ENCODE measurements at regions not wholly inside any gene's neighbourhood (a gene's known extent, or its start where the extent isn't known, plus 50 kb on each side); places are given as distances from the start of the nearest gene placed in this dataset.

DNA sequence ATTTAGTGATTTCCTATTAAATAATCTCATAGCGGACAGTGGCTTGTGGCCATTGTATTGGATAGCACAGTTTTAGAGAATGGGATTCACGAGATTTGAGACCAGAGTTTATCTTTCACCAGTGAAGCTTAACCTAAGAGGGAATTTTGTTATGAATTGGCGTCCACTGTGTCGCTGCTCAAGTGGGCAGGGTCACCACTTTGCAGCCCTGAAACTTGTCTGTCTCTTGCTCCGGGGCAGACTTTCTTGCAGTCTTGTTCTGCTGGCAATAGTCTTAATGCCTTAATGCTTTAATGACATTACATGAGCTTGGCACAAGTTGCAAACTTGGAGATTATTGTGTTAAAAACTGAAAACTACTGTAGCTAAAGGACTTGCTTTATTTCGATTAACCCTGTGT, 72.8 kb upstream of the PPM1H start:
- intact Hi-C loops (cut with micrococcal nuclease): no loop called here
- ChIA-PET POLR2A (no interaction called here), CTCF (no interaction called here)
- Mint-ChIP-seq H3K27ac (no peak overlapping the region), H3K9me3 (ENCODE audit: insufficient read depth) (no peaks in the 10 kb centered on the region), H3K4me3 (no peak overlapping the region), H3K4me1 (no peaks in the 10 kb centered on the region), H3K27me3 (no peaks in the 10 kb centered on the region)
- no peak overlapping the region for H3K27ac ChIP-seq (ENCODE audit: low read length in 2 of 2)
- H3K4me2 ChIP-seq (replicated peaks; ENCODE audit: low read depth, low read length, poor library complexity, severe bottlenecking): no peak overlapping the region
- H3K27me3 ChIP-seq (replicated peaks in 1 of 4; ENCODE audit: control extremely low read depth in 1 of 4, control insufficient read depth in 3 of 4, insufficient read depth in 4 of 4, low read length in 3 of 4): no peaks in the 10 kb centered on the region
- DNase-seq (no peak), ATAC-seq (ENCODE audit: low read depth) (no peak)
- no peaks in the 10 kb centered on the region for H3K4me1 ChIP-seq (ENCODE audit: control insufficient read depth in 2 of 2, insufficient read depth in 2 of 2, low read length in 2 of 2)
- no peak for TF ChIP-seq EZH2 (IDR thresholded peaks at IDR 0.05; ENCODE audit: borderline replicate concordance, insufficient read depth, low read depth, low read length, poor library complexity, severe bottlenecking)
- TF ChIP-seq, protein P1, sequence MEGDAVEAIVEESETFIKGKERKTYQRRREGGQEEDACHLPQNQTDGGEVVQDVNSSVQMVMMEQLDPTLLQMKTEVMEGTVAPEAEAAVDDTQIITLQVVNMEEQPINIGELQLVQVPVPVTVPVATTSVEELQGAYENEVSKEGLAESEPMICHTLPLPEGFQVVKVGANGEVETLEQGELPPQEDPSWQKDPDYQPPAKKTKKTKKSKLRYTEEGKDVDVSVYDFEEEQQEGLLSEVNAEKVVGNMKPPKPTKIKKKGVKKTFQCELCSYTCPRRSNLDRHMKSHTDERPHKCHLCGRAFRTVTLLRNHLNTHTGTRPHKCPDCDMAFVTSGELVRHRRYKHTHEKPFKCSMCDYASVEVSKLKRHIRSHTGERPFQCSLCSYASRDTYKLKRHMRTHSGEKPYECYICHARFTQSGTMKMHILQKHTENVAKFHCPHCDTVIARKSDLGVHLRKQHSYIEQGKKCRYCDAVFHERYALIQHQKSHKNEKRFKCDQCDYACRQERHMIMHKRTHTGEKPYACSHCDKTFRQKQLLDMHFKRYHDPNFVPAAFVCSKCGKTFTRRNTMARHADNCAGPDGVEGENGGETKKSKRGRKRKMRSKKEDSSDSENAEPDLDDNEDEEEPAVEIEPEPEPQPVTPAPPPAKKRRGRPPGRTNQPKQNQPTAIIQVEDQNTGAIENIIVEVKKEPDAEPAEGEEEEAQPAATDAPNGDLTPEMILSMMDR (IDR thresholded peaks at IDR 0.05): no peak
- H2AFZ ChIP-seq (ENCODE audit: insufficient read depth, low read depth, low read length, poor library complexity, severe bottlenecking): no peak overlapping the region
- no peak overlapping the region for H3K4me3 ChIP-seq (ENCODE audit: control extremely low read depth in 1 of 5, extremely low read depth in 1 of 5, insufficient read depth in 1 of 5, low read depth in 2 of 5, low read length in 4 of 5)
- no peaks in the 10 kb centered on the region for H3K79me2 ChIP-seq (ENCODE audit: control insufficient read depth, insufficient read depth, low read length)
- no peaks in the 10 kb centered on the region for H4K20me1 ChIP-seq (ENCODE audit: control insufficient read depth, insufficient read depth, low read length, poor library complexity, severe bottlenecking)
- no peak overlapping the region for H3K9ac ChIP-seq (ENCODE audit: low read length)
- WGBS (ENCODE audit: insufficient coverage): 89% methylated on average over 5 of the region's 6 CpGs
- H3K9me3 ChIP-seq (ENCODE audit: control extremely low read depth in 1 of 3, control insufficient read depth in 2 of 3, insufficient read depth in 1 of 3, low read length in 2 of 3): peaks cover 0 to 9% (median 0%) of the 10 kb centered on the region in 3 donors
- H3K36me3 ChIP-seq (replicated peaks in 1 of 2; ENCODE audit: control extremely low read depth in 1 of 2, control insufficient read depth in 1 of 2, extremely low read depth in 1 of 2, insufficient read depth in 2 of 2, low read length in 1 of 2): no peaks in the 10 kb centered on the region

- Histone ChIP-seq H3K4me1 (ENCODE audit: control insufficient read depth in 2 of 2, insufficient read depth in 2 of 2, low read length in 2 of 2) (no peaks in the 10 kb centered on the region), H2AFZ (ENCODE audit: insufficient read depth, low read depth, low read length, poor library complexity, severe bottlenecking) (no peak overlapping the region), H3K9ac (ENCODE audit: low read length) (no peak overlapping the region), H3K27me3 (replicated peaks in 1 of 4; ENCODE audit: control extremely low read depth in 1 of 4, control insufficient read depth in 3 of 4, insufficient read depth in 4 of 4, low read length in 3 of 4) (no peaks in the 10 kb centered on the region), H3K36me3 (replicated peaks in 1 of 2; ENCODE audit: control extremely low read depth in 1 of 2, control insufficient read depth in 1 of 2, extremely low read depth in 1 of 2, insufficient read depth in 2 of 2, low read length in 1 of 2) (no peaks in the 10 kb centered on the region), H3K9me3 (ENCODE audit: control extremely low read depth in 1 of 3, control insufficient read depth in 2 of 3, insufficient read depth in 1 of 3, low read length in 2 of 3) (peaks cover 0 to 15% (median 0%) of the 10 kb centered on the region in 3 donors), H4K20me1 (ENCODE audit: control insufficient read depth, insufficient read depth, low read length, poor library complexity, severe bottlenecking) (no peaks in the 10 kb centered on the region), H3K4me3 (ENCODE audit: control extremely low read depth in 1 of 5, extremely low read depth in 1 of 5, insufficient read depth in 1 of 5, low read depth in 2 of 5, low read length in 4 of 5) (no peak overlapping the region), H3K79me2 (ENCODE audit: control insufficient read depth, insufficient read depth, low read length) (no peaks in the 10 kb centered on the region), H3K27ac (ENCODE audit: low read length in 2 of 2) (no peak overlapping the region), H3K4me2 (replicated peaks; ENCODE audit: low read depth, low read length, poor library complexity, severe bottlenecking) (no peak overlapping the region)
- no peak for ATAC-seq (ENCODE audit: low read depth)
- Mint-ChIP-seq H3K27ac (no peak overlapping the region), H3K4me1 (no peaks in the 10 kb centered on the region), H3K4me3 (no peak overlapping the region), H3K9me3 (ENCODE audit: insufficient read depth) (no peaks in the 10 kb centered on the region), H3K27me3 (no peaks in the 10 kb centered on the region)
- no CpG with 5 or more reads among the region's 4 CpGs for WGBS (ENCODE audit: insufficient coverage)
- TF ChIP-seq EZH2 (IDR thresholded peaks at IDR 0.05; ENCODE audit: borderline replicate concordance, insufficient read depth, low read depth, low read length, poor library complexity, severe bottlenecking): no peak
- TF ChIP-seq, protein P1 (IDR thresholded peaks at IDR 0.05): no peak
- intact Hi-C loops (cut with micrococcal nuclease): no loop called here
- no peak for DNase-seq
- CTCF ChIA-PET: no interaction called here
- POLR2A ChIA-PET: no interaction called here
These were observed 71.6 kb upstream of the PPM1H start for GRCh38 chr12:63006536-63006935.
